ENCODE measurements at regions not wholly inside any gene's neighbourhood (a gene's known extent, or its start where the extent isn't known, plus 50 kb on each side); places are given as distances from the start of the nearest gene placed in this dataset.
A peak's percentile ranks its signal among the peaks of the same experiment; 100 is the strongest.
"Not testable (repeated sequence)": the region's sequence is repeated elsewhere in the genome, so short reads cannot be mapped to it uniquely, and the experiment has no call there.

GRCh38 chr11:37248145-37248544, 650.1 kb upstream of the RAG2 start:
- no peak for DNase-seq

GRCh38 chr11:37246092-37246491, 648.1 kb upstream of the RAG2 start:
- DNase-seq, result not testable (repeated sequence)

DNA sequence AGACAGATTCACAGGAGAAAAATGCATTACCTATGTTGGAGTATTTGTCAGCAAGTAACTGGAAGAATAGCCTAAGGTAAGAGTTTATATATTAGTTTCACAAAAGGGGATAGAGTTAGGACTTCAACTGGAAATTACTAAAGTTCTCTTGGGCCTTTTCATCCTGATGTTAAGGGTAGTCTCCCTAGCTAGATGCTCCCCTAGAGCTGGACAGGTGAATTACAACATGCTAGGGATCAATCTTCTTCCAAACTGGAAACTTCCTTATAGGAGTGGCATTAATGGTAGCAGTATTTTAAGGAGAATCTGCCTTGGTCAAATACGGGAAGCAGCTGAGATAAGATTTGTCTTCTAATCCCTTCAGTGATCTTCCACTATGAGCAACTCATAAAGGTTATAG, 632.8 kb upstream of the RAG2 start:
- DNase-seq, result peak; percentile 8

- no peak for DNase-seq
Measured at GRCh38 chr11:37223962-37224361, 625.9 kb upstream of the RAG2 start.

GRCh38 chr11:37203006-37203405, 605.0 kb upstream of the RAG2 start:
- no peak for DNase-seq

DNA sequence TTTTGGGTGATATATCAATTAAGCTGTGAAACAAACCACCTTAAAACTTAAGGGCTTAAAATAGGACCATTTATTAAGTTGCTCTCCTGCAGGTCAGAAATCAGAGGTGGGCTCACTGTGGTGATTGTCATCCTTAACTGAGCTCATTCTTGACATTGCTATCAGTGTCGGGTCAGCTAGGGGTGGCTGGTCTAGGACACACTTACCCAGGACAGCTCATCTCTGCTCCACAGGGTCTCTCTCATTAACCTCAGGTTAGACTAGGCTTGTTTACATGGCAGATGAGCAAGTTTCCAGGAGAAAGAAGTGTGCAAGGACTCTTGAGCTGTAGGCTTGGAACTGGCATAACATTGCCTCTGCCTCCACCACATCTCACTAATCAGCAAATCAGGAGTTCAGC, 601.0 kb upstream of the RAG2 start:
- no peak for DNase-seq

GRCh38 chr11:37184326-37184725, 586.3 kb upstream of the RAG2 start:
- DNase-seq, result no peak

GRCh38 chr11:37182031-37182430, 584.0 kb upstream of the RAG2 start:
- no peak for DNase-seq

- no peak for DNase-seq
Measured at GRCh38 chr11:37177721-37178120, 579.7 kb upstream of the RAG2 start.

DNA sequence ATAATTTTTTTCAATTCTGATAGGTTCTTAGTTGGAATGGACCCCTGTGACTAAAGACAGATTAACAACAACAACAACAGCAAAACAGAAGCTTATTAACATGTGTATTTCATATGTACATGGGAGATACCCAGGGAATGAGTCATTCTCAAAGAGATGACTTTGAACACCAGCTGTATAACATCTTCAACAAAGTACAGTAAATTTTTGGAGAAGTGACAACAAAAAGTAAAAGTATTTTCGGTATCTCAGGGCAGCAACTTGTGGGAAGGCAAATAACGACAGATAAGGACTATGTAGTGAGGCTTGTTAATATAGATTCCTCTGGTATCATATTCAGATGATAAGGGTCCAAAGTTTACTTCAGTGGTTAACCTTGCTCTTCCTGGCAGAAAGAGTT, 573.4 kb upstream of the RAG2 start:
- peak; percentile 79 for DNase-seq

GRCh38 chr11:37170311-37170710, 572.3 kb upstream of the RAG2 start:
- no peak for DNase-seq

GRCh38 chr11:37145434-37145833, 547.4 kb upstream of the RAG2 start:
- not testable (repeated sequence) for DNase-seq

DNA sequence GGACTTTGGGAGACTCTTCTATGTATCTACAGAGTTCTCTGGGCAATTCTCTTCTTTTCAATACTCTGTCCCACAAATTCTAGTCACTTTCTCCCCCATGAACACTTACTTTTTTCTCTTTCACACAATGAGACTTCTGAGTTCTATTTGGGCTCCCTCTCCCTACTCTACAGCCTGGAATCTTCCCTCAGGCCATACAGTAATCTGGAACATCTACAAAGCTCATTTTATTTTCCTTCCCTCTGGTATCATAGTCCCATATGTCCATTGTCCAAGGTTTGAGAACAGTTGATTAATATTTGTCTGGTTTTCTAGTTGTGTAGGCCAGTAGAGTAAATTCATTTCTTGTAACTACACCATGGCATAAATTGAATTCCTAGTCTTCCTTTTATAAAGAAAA, 544.6 kb upstream of the RAG2 start:
- no peak for DNase-seq

GRCh38 chr11:37141707-37142106, 543.7 kb upstream of the RAG2 start:
- peak; percentile 32 for DNase-seq

- not testable (repeated sequence) for DNase-seq
Measured at GRCh38 chr11:37135606-37136005, 537.6 kb upstream of the RAG2 start.

- no peak for DNase-seq
Measured at GRCh38 chr11:37134637-37135036, 536.6 kb upstream of the RAG2 start.

- no peak for DNase-seq
Measured at GRCh38 chr11:37124384-37124783, 526.3 kb upstream of the RAG2 start.

DNA sequence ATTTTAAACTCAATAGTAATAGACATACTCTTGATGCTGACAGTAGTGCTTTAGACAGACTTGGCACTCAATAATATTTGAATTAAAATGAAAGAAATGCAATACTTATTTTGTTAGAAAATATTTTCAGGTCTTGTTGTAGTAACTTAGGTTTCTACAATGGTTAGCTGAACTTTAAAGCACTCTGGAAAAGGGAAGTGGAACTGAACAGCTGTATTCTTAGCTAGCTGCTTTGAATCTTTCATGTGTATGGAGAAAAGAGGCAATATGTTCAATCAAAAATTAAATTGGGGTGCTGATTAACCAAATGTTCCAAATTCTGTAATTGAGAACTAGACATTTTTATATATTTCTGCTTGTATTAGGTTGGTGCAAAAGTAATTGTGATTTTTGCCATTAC, 517.9 kb upstream of the RAG2 start:
- DNase-seq, result peak; percentile 6

GRCh38 chr11:37110385-37110784, 512.3 kb upstream of the RAG2 start:
- peak; percentile 31 for DNase-seq

GRCh38 chr11:37109286-37109585, 511.2 kb upstream of the RAG2 start:
- no peak for DNase-seq

GRCh38 chr11:37108436-37109285, 510.6 kb upstream of the RAG2 start:
- DNase-seq, result peak; percentile 23

GRCh38 chr11:37107831-37108230, 509.8 kb upstream of the RAG2 start:
- DNase-seq, result no peak

- peak; percentile 5 for DNase-seq
Measured at GRCh38 chr11:37107415-37107814, 509.4 kb upstream of the RAG2 start.

DNA sequence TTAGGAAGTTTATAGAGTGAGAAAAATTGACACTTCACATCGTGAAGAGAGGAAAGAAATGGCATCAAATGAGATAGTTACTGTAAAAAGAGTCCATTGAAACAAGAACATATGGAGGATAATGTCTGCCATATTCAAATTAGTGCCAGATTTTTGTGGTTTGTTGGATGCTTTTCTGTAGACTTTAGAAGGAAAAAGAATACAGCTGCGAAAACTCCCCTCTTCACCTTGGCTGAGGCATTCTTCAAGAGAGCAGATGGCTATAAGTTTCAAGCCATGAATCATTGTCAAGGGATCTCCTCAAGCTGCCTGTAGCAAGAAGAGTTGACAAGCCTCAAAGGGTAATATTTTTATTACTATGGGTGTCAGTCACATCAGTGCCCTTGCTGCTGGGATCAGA, 507.4 kb upstream of the RAG2 start:
- no peak for DNase-seq

DNA sequence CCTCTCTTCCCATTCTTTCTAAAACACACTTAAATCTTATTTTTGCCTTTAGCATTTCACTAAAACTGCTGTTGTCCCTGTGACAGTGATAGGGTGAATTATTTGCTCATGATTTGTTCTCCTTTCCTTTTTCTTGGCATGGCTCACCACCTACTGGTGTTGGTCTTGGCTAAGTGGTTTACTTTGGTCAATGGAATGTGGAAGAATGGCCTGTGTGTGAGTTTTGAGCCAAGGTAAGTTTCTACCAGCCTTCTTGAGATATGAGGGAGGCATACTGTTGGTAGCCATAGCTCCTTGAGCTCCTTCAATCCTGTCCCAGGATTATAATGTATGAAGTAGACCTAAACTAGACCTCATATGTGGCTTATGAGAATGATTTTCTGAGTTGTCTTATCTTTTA, 506.3 kb upstream of the RAG2 start:
- DNase-seq, result no peak
